SK-N-SH (cell line): ENCODE measurements at regions not wholly inside any gene's neighbourhood (a gene's known extent, or its start where the extent isn't known, plus 50 kb on each side); places are given as distances from the start of the nearest gene placed in this dataset.

Experiments
- CTCF ChIA-PET: fragments of 300-600, 350-600 bp; formaldehyde crosslinking; extraction: SDS; loops from one replicate; lab custom pipeline; 2021; lab: Yijun Ruan, JAX
- POLR2A ChIA-PET: fragments of 350-600 bp; sonication (Branson Sonifier 250); formaldehyde crosslinking; extraction: SDS; loops from one replicate; lab custom pipeline; 2020; ENCODE audit warnings: antibody characterized with exemption, inconsistent platforms; lab: Yijun Ruan, JAX
- DNase-seq: peaks from one replicate; pipeline ENCODE4 v3.0.0; 2012
- H2AFZ ChIP-seq: fragments of 200-600 bp; sonication (generic); 2 replicates; pipeline ENCODE4 v1.8.1; 2016; ENCODE audit warnings: antibody characterized with exemption, mild to moderate bottlenecking, low read depth
- H3F3A ChIP-seq: fragments of 200-600 bp; sonication (generic); replicated peaks from 2 replicates; pipeline ENCODE3; 2016; ENCODE audit warnings: antibody characterized with exemption, mild to moderate bottlenecking; ENCODE audit not compliant: insufficient read depth
- H3K27ac ChIP-seq, 2 experiments: fragments of 200-500 bp in 1 of 2; fragments of 200-600 bp in 1 of 2; sonication (Bioruptor generic) in 1 of 2; sonication (generic), shearing (Covaris generic) in 1 of 2; 2 replicates each; pipeline versions ENCODE4 v1.5.1 to v1.6.1; 2014 to 2016; ENCODE audit warnings: low read depth in 2 of 2, inconsistent platforms in 1 of 2, low read length in 1 of 2, mild to moderate bottlenecking in 1 of 2, mixed read lengths in 1 of 2
- H3K27me3 ChIP-seq: fragments of 200-600 bp; sonication (generic), shearing (Covaris generic); 2 replicates; pipeline ENCODE4 v1.6.1; 2016; ENCODE audit warnings: mixed run types; ENCODE audit not compliant: insufficient read depth
- H3K36me3 ChIP-seq, 2 experiments: fragments of 200-500 bp in 1 of 2; fragments of 200-600 bp in 1 of 2; sonication (Bioruptor generic) in 1 of 2; sonication (generic) in 1 of 2; replicated peaks in 1 of 2; 2 replicates each; pipeline versions ENCODE3 to v1.5.1; 2014 to 2016; ENCODE audit warnings: low read length in 1 of 2, mild to moderate bottlenecking in 1 of 2; ENCODE audit not compliant: insufficient read depth in 2 of 2, control insufficient read depth in 1 of 2
- H3K4me1 ChIP-seq, 2 experiments: fragments of 200-500 bp in 1 of 2; fragments of 200-600 bp in 1 of 2; sonication (Bioruptor generic) in 1 of 2; sonication (generic), shearing (Covaris generic) in 1 of 2; 2 replicates each; pipeline versions ENCODE4 v1.5.1 to v1.6.1; 2014 to 2016; ENCODE audit warnings: low read depth in 1 of 2, low read length in 1 of 2, mixed run types in 1 of 2; ENCODE audit not compliant: insufficient read depth in 2 of 2, control insufficient read depth in 1 of 2
- H3K4me2 ChIP-seq: fragments of 200-600 bp; sonication (generic), shearing (Covaris generic); 2 replicates; pipeline ENCODE4 v1.6.1; 2017; ENCODE audit warnings: mixed run types
- H3K4me3 ChIP-seq, 2 experiments: fragments of 200-500 bp in 1 of 2; fragments of 200-600 bp in 1 of 2; sonication (Bioruptor generic) in 1 of 2; sonication (generic), shearing (Covaris generic) in 1 of 2; 2 replicates each; pipeline versions ENCODE4 v1.5.1 to v1.8.1; 2014 to 2016; ENCODE audit warnings: low read depth in 2 of 2, inconsistent platforms in 1 of 2, low read length in 1 of 2, mild to moderate bottlenecking in 1 of 2, mixed read lengths in 1 of 2, moderate library complexity in 1 of 2
- H3K79me2 ChIP-seq: fragments of 200-600 bp; sonication (generic); 2 replicates; pipeline ENCODE4 v1.8.1; 2017; ENCODE audit warnings: mild to moderate bottlenecking; ENCODE audit not compliant: insufficient read depth
- H3K9ac ChIP-seq: fragments of 200-600 bp; sonication (generic); 2 replicates; pipeline ENCODE4 v1.6.1; 2017; ENCODE audit warnings: mixed run types
- H3K9me2 ChIP-seq: fragments of 200-600 bp; sonication (generic); 2 replicates; pipeline ENCODE4 v1.6.1; 2017; ENCODE audit warnings: mixed run types
- H3K9me3 ChIP-seq: fragments of 200-600 bp; sonication (generic); 2 replicates; pipeline ENCODE4 v1.6.1; 2017; ENCODE audit warnings: mixed run types, mild to moderate bottlenecking, moderate library complexity
- H4K20me1 ChIP-seq: fragments of 200-600 bp; sonication (generic); 2 replicates; pipeline ENCODE4 v1.6.1; 2017; ENCODE audit warnings: mild to moderate bottlenecking, mixed run types; ENCODE audit not compliant: insufficient read depth
- CHD2 ChIP-seq: fragments of 150-350 bp; IDR thresholded peaks from 2 replicates; pipeline ENCODE4 v1.6.1; 2018; ENCODE audit warnings: low read length; ENCODE audit not compliant: partially characterized antibody
- EZH2phosphoT487 ChIP-seq: fragments of 200-600 bp; sonication (generic); IDR thresholded peaks from 2 replicates; pipeline ENCODE4 v1.6.1; 2017; ENCODE audit warnings: low read depth, mixed run types, mild to moderate bottlenecking, antibody characterized with exemption, moderate library complexity, borderline replicate concordance
- FOXM1 ChIP-seq: IDR thresholded peaks from 2 replicates; pipeline ENCODE4 v1.4.0; 2012; ENCODE audit warnings: low read depth, mild to moderate bottlenecking
- GABPA ChIP-seq: IDR thresholded peaks from 2 replicates; pipeline ENCODE4 v1.4.0; 2012; ENCODE audit warnings: low read depth, mild to moderate bottlenecking
- IRF3 ChIP-seq: fragments of 150-350 bp; IDR thresholded peaks from 2 replicates; pipeline ENCODE4 v1.6.1; 2016; ENCODE audit warnings: mild to moderate bottlenecking, low read depth, low read length
- PBX3 ChIP-seq: IDR thresholded peaks from 2 replicates; pipeline ENCODE4; 2012
- POLR2AphosphoS5 ChIP-seq: IDR thresholded peaks from 2 replicates; pipeline ENCODE4 v1.6.1; 2012; ENCODE audit warnings: low read depth, low read length
- REST ChIP-seq: IDR thresholded peaks from 2 replicates; pipeline ENCODE4 v1.6.1; 2012; ENCODE audit warnings: mild to moderate bottlenecking, low read depth, low read length, moderate library complexity
- RFX5 ChIP-seq: IDR thresholded peaks from 2 replicates; pipeline ENCODE4 v1.6.1; 2012; ENCODE audit warnings: mild to moderate bottlenecking, improper control_type of control experiment, low read length
- RXRA ChIP-seq: IDR thresholded peaks from 2 replicates; pipeline ENCODE4 v1.4.0; 2012; ENCODE audit warnings: low read depth, mild to moderate bottlenecking, borderline replicate concordance
- SIN3A ChIP-seq: IDR thresholded peaks from 2 replicates; pipeline ENCODE4 v1.6.1; 2012; ENCODE audit warnings: low read depth, mild to moderate bottlenecking, low read length, moderate library complexity, borderline replicate concordance
- TAF1 ChIP-seq: IDR thresholded peaks from 2 replicates; pipeline ENCODE4 v1.6.1; 2012; ENCODE audit warnings: low read depth, mild to moderate bottlenecking, low read length, moderate library complexity, borderline replicate concordance
- TCF12 ChIP-seq: IDR thresholded peaks from 2 replicates; pipeline ENCODE4 v1.4.0; 2012
- USF1 ChIP-seq: IDR thresholded peaks from 2 replicates; pipeline ENCODE4 v1.4.0; 2012; ENCODE audit warnings: low read depth, borderline replicate concordance

GRCh38 chr10:107614939-107615685 lies 450.6 kb upstream of the SORCS1 start (continued):
- TF ChIP-seq RFX5: no peak
- no peak for TF ChIP-seq FOXM1
- no peak for TF ChIP-seq CHD2

GRCh38 chr10:107611115-107611514 lies 446.6 kb upstream of the SORCS1 start:
- TF ChIP-seq RXRA (no peak), SIN3A (no peak), EZH2phosphoT487 (no peak), TAF1 (no peak), IRF3 (no peak), REST (no peak), GABPA (no peak), PBX3 (no peak), POLR2AphosphoS5 (no peak), USF1 (no peak), TCF12 (no peak), RFX5 (no peak), CHD2 (no peak)
- TF ChIP-seq, all 33 proteins: peak for 0
- ChIA-PET POLR2A (no interaction called here), CTCF (interaction anchor here (0.8 kb wide), 1 partner anchor 152 kb away, joined by 3 read pairs; no protein-coding TSS in a partner anchor)
- Histone ChIP-seq H3K79me2 (no peaks in the 10 kb centered on the region), H3K9ac (no peak overlapping the region), H3F3A (no peaks in the 10 kb centered on the region), H3K4me2 (no peak overlapping the region), H3K27ac (no peak overlapping the region), H3K4me1 (no peaks in the 10 kb centered on the region; a peak in 1 of 4 replicates), H3K27me3 (no peaks in the 10 kb centered on the region), H3K9me2 (no peaks in the 10 kb centered on the region), H3K4me3 (no peak overlapping the region), H2AFZ (no peak overlapping the region), H3K9me3 (no peaks in the 10 kb centered on the region), H4K20me1 (no peaks in the 10 kb centered on the region), H3K36me3 (no peaks in the 10 kb centered on the region)
- no peak for DNase-seq
